Skeletal muscle satellite cell (primary cell): ENCODE measurements at regions not wholly inside any gene's neighbourhood (a gene's known extent, or its start where the extent isn't known, plus 50 kb on each side); places are given as distances from the start of the nearest gene placed in this dataset.
"Not testable (repeated sequence)": the region's sequence is repeated elsewhere in the genome, so short reads cannot be mapped to it uniquely, and the experiment has no call there.

Experiments
- H3K27me3 ChIP-seq: 2 replicates; pipeline ENCODE4 v1.7.0; 2013; ENCODE audit warnings: low read length; ENCODE audit not compliant: control insufficient read depth, insufficient read depth
- H3K36me3 ChIP-seq: 2 replicates; pipeline ENCODE4 v1.7.0; 2013; ENCODE audit warnings: mild to moderate bottlenecking, control low read depth, low read length; ENCODE audit not compliant: insufficient read depth
- H3K4me1 ChIP-seq: 2 replicates; pipeline ENCODE4 v1.7.0; 2013; ENCODE audit warnings: low read length; ENCODE audit not compliant: control insufficient read depth, insufficient read depth
- H3K4me2 ChIP-seq: 2 replicates; pipeline ENCODE4 v1.7.0; 2013; ENCODE audit warnings: mild to moderate bottlenecking, low read length
- H3K4me3 ChIP-seq: 2 replicates; pipeline ENCODE4 v1.7.0; 2013; ENCODE audit warnings: low read length
- H3K9ac ChIP-seq: 2 replicates; pipeline ENCODE4 v1.7.0; 2013; ENCODE audit warnings: mild to moderate bottlenecking, low read depth, low read length, moderate library complexity
- H3K9me3 ChIP-seq: replicated peaks from 2 replicates; pipeline ENCODE4 v1.7.0; 2013; ENCODE audit warnings: mild to moderate bottlenecking, control low read depth, low read length

GRCh38 chr15:72847806-72848205 lies 64.2 kb upstream of the ADPGK start:
- Histone ChIP-seq H3K4me2 (no peak overlapping the region), H3K36me3 (no peaks in the 10 kb centered on the region), H3K27me3 (peaks cover 42% of the 10 kb centered on the region), H3K4me3 (no peak overlapping the region), H3K9me3 (no peaks in the 10 kb centered on the region), H3K9ac (no peak overlapping the region), H3K4me1 (peaks cover 5% of the 10 kb centered on the region)

GRCh38 chr15:72847033-72847432 lies 63.5 kb upstream of the ADPGK start:
- no peaks in the 10 kb centered on the region for H3K9me3 ChIP-seq
- peaks cover 5% of the 10 kb centered on the region for H3K4me1 ChIP-seq
- H3K4me2 ChIP-seq, result no peak overlapping the region
- H3K4me3 ChIP-seq, result no peak overlapping the region
- peaks cover 40% of the 10 kb centered on the region for H3K27me3 ChIP-seq
- H3K36me3 ChIP-seq, result no peaks in the 10 kb centered on the region
- no peak overlapping the region for H3K9ac ChIP-seq

GRCh38 chr15:72845981-72846383 lies 62.4 kb upstream of the ADPGK start:
- no peak overlapping the region for H3K4me2 ChIP-seq
- H3K36me3 ChIP-seq, result no peaks in the 10 kb centered on the region
- H3K4me3 ChIP-seq, result no peak overlapping the region
- H3K27me3 ChIP-seq, result peaks cover 39% of the 10 kb centered on the region
- no peaks in the 10 kb centered on the region for H3K9me3 ChIP-seq
- peaks cover 5% of the 10 kb centered on the region for H3K4me1 ChIP-seq
- H3K9ac ChIP-seq, result no peak overlapping the region

GRCh38 chr15:72844067-72844466 lies 60.5 kb upstream of the ADPGK start:
- Histone ChIP-seq H3K4me3 (no peak overlapping the region), H3K4me2 (no peak overlapping the region), H3K27me3 (peaks cover 31% of the 10 kb centered on the region), H3K9ac (no peak overlapping the region), H3K36me3 (no peaks in the 10 kb centered on the region), H3K4me1 (peaks cover 5% of the 10 kb centered on the region), H3K9me3 (no peaks in the 10 kb centered on the region)

GRCh38 chr15:72843340-72843739 lies 59.8 kb upstream of the ADPGK start:
- not testable (repeated sequence) for H3K4me3 ChIP-seq, H3K36me3 ChIP-seq, H3K4me1 ChIP-seq

GRCh38 chr15:72840114-72840513 lies 56.6 kb upstream of the ADPGK start:
- Histone ChIP-seq H3K4me3 (no peak overlapping the region), H3K4me2 (no peak overlapping the region), H3K36me3 (no peaks in the 10 kb centered on the region), H3K4me1 (no peaks in the 10 kb centered on the region), H3K9ac (no peak overlapping the region), H3K27me3 (peaks cover 18% of the 10 kb centered on the region), H3K9me3 (no peaks in the 10 kb centered on the region)

More at GRCh38 chr15:72843340-72843739, 59.8 kb upstream of the ADPGK start:
- not testable (repeated sequence) for H3K9me3 ChIP-seq, H3K4me2 ChIP-seq, H3K9ac ChIP-seq
- H3K27me3 ChIP-seq, result peaks cover 32% of the 10 kb centered on the region

GRCh38 chr15:72838311-72838731 lies 54.8 kb upstream of the ADPGK start:
- Histone ChIP-seq H3K27me3 (peaks cover 30% of the 10 kb centered on the region), H3K9me3 (no peaks in the 10 kb centered on the region), H3K4me3 (no peak overlapping the region), H3K4me2 (no peak overlapping the region), H3K9ac (no peak overlapping the region), H3K4me1 (no peaks in the 10 kb centered on the region), H3K36me3 (no peaks in the 10 kb centered on the region)

GRCh38 chr15:72836676-72837330 lies 53.2 kb upstream of the ADPGK start:
- Histone ChIP-seq H3K4me3 (no peak overlapping the region), H3K27me3 (peaks cover 35% of the 10 kb centered on the region), H3K9ac (no peak overlapping the region), H3K9me3 (no peaks in the 10 kb centered on the region), H3K36me3 (no peaks in the 10 kb centered on the region), H3K4me2 (no peak overlapping the region), H3K4me1 (no peaks in the 10 kb centered on the region)

GRCh38 chr15:72835294-72835890 lies 51.8 kb upstream of the ADPGK start:
- no peak overlapping the region for H3K4me2 ChIP-seq

GRCh38 chr15:72833561-72833960 lies 50.0 kb upstream of the ADPGK start:
- Histone ChIP-seq H3K27me3 (peaks cover 30% of the 10 kb centered on the region), H3K9me3 (no peaks in the 10 kb centered on the region), H3K4me3 (no peak overlapping the region), H3K4me1 (no peaks in the 10 kb centered on the region), H3K4me2 (no peak overlapping the region), H3K36me3 (no peaks in the 10 kb centered on the region), H3K9ac (no peak overlapping the region)

More at GRCh38 chr15:72835294-72835890, 51.8 kb upstream of the ADPGK start:
- peaks cover 34% of the 10 kb centered on the region for H3K27me3 ChIP-seq
- no peak overlapping the region for H3K9ac ChIP-seq
- no peaks in the 10 kb centered on the region for H3K36me3 ChIP-seq
- no peaks in the 10 kb centered on the region for H3K9me3 ChIP-seq
- no peak overlapping the region for H3K4me3 ChIP-seq
- H3K4me1 ChIP-seq, result no peaks in the 10 kb centered on the region
